GM12864 (cell line): ENCODE measurements at regions not wholly inside any gene's neighbourhood (a gene's known extent, or its start where the extent isn't known, plus 50 kb on each side); places are given as distances from the start of the nearest gene placed in this dataset.
"Not testable (repeated sequence)": the region's sequence is repeated elsewhere in the genome, so short reads cannot be mapped to it uniquely, and the experiment has no call there.

ENCODE experiments used
- DNase-seq: peaks from one replicate; pipeline ENCODE4 v3.0.0-alpha.2; 2011; ENCODE audit warnings: low read depth
- H3K4me3 ChIP-seq: 2 replicates; pipeline ENCODE4 v1.5.1; 2011; ENCODE audit warnings: mild to moderate bottlenecking, low read depth, low read length, control low read depth
- CTCF ChIP-seq: IDR thresholded peaks from 2 replicates; pipeline ENCODE4 v1.5.1; 2011; ENCODE audit warnings: low read depth, mild to moderate bottlenecking, moderate library complexity, low read length, control low read depth, inconsistent platforms; ENCODE audit errors: missing control alignments

- no peak for DNase-seq
- TF ChIP-seq CTCF = no peak
Measured at GRCh38 chr15:66964791-66965190, 100.6 kb upstream of the SMAD3 start.

GRCh38 chr15:66965201-66965900 lies 100.1 kb upstream of the SMAD3 start:
- no peak overlapping the region for H3K4me3 ChIP-seq
- DNase-seq = no peak
- TF ChIP-seq CTCF = no peak

More at GRCh38 chr15:66964791-66965190, 100.6 kb upstream of the SMAD3 start:
- H3K4me3 ChIP-seq = no peak overlapping the region

- peak; percentile 13 for TF ChIP-seq CTCF
- no peak overlapping the region for H3K4me3 ChIP-seq
- no peak for DNase-seq
Measured at GRCh38 chr15:66966256-66966655, 99.1 kb upstream of the SMAD3 start.

GRCh38 chr15:66968806-66969596 lies 96.4 kb upstream of the SMAD3 start:
- TF ChIP-seq CTCF = no peak
- DNase-seq = no peak
- H3K4me3 ChIP-seq = no peak overlapping the region

- not testable (repeated sequence) for DNase-seq, H3K4me3 ChIP-seq
Measured at GRCh38 chr15:66974131-66974530, 91.3 kb upstream of the SMAD3 start.

- H3K4me3 ChIP-seq, DNase-seq: not testable (repeated sequence)
Measured at GRCh38 chr15:66976106-66976640, 89.2 kb upstream of the SMAD3 start.

- not testable (repeated sequence) for H3K4me3 ChIP-seq, DNase-seq
Measured at GRCh38 chr15:66980326-66980725, 85.1 kb upstream of the SMAD3 start.

GRCh38 chr15:66981771-66982170 lies 83.6 kb upstream of the SMAD3 start:
- no peak for DNase-seq
- no peak overlapping the region for H3K4me3 ChIP-seq
- no peak for TF ChIP-seq CTCF
